ENCODE measurements at regions not wholly inside any gene's neighbourhood (a gene's known extent, or its start where the extent isn't known, plus 50 kb on each side); places are given as distances from the start of the nearest gene placed in this dataset.

GRCh38 chrX:96563646-96564045 lies 121.0 kb upstream of the DIAPH2 start:
- TF ChIP-seq, protein P1, sequence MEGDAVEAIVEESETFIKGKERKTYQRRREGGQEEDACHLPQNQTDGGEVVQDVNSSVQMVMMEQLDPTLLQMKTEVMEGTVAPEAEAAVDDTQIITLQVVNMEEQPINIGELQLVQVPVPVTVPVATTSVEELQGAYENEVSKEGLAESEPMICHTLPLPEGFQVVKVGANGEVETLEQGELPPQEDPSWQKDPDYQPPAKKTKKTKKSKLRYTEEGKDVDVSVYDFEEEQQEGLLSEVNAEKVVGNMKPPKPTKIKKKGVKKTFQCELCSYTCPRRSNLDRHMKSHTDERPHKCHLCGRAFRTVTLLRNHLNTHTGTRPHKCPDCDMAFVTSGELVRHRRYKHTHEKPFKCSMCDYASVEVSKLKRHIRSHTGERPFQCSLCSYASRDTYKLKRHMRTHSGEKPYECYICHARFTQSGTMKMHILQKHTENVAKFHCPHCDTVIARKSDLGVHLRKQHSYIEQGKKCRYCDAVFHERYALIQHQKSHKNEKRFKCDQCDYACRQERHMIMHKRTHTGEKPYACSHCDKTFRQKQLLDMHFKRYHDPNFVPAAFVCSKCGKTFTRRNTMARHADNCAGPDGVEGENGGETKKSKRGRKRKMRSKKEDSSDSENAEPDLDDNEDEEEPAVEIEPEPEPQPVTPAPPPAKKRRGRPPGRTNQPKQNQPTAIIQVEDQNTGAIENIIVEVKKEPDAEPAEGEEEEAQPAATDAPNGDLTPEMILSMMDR (conservative IDR thresholded peaks at IDR 0.05; ENCODE audit: low read depth, low read length) = no peak
- TF ChIP-seq EZH2 (IDR thresholded peaks at IDR 0.05; ENCODE audit: low read length, unreplicated experiment) = no peak
- no peak for TF ChIP-seq EZH2phosphoT487 (IDR thresholded peaks at IDR 0.05; ENCODE audit: borderline replicate concordance, low read length)
